GM18858 (cell line): ENCODE measurements at regions not wholly inside any gene's neighbourhood (a gene's known extent, or its start where the extent isn't known, plus 50 kb on each side); places are given as distances from the start of the nearest gene placed in this dataset.
A peak's percentile ranks its signal among the peaks of the same experiment; 100 is the strongest.
"Not testable (repeated sequence)": the region's sequence is repeated elsewhere in the genome, so short reads cannot be mapped to it uniquely, and the experiment has no call there.

ENCODE experiments used
- ATAC-seq: cut with Tn5 transposase; IDR thresholded peaks from one replicate; pipeline ENCODE4 v1.9.1; 2021; ENCODE audit not compliant: unreplicated experiment

- ATAC-seq, result no peak
Measured at GRCh38 chr5:19256036-19256435, 732.0 kb downstream of the CDH18 start.

GRCh38 chr5:19258686-19259085 is 729.3 kb downstream of the CDH18 start:
- ATAC-seq, result no peak

- no peak for ATAC-seq
Measured at GRCh38 chr5:19261879-19262278, 726.1 kb downstream of the CDH18 start.

GRCh38 chr5:19264821-19265220 is 723.2 kb downstream of the CDH18 start:
- no peak for ATAC-seq

GRCh38 chr5:19266791-19267190 is 721.2 kb downstream of the CDH18 start:
- no peak for ATAC-seq

GRCh38 chr5:19270153-19270552 is 717.8 kb downstream of the CDH18 start:
- ATAC-seq, result no peak

GRCh38 chr5:19274578-19274977 is 713.4 kb downstream of the CDH18 start:
- no peak for ATAC-seq

- no peak for ATAC-seq
Measured at GRCh38 chr5:19285286-19285685, 702.7 kb downstream of the CDH18 start.

- ATAC-seq, result not testable (repeated sequence)
Measured at GRCh38 chr5:19287548-19288277, 700.3 kb downstream of the CDH18 start.

- ATAC-seq, result not testable (repeated sequence)
Measured at GRCh38 chr5:19288311-19288710, 699.7 kb downstream of the CDH18 start.

- no peak for ATAC-seq
Measured at GRCh38 chr5:19297934-19298333, 690.1 kb downstream of the CDH18 start.

GRCh38 chr5:19301271-19301670 is 686.7 kb downstream of the CDH18 start:
- ATAC-seq, result no peak

GRCh38 chr5:19314840-19315239 is 673.2 kb downstream of the CDH18 start:
- no peak for ATAC-seq

GRCh38 chr5:19319252-19319651 is 668.7 kb downstream of the CDH18 start:
- ATAC-seq, result no peak

GRCh38 chr5:19322716-19323485 is 665.1 kb downstream of the CDH18 start:
- peak; percentile 77 for ATAC-seq

- ATAC-seq, result no peak
Measured at GRCh38 chr5:19334278-19334677, 653.7 kb downstream of the CDH18 start.

GRCh38 chr5:19342942-19343341 is 645.1 kb downstream of the CDH18 start:
- no peak for ATAC-seq

- no peak for ATAC-seq
Measured at GRCh38 chr5:19352120-19352519, 635.9 kb downstream of the CDH18 start.

GRCh38 chr5:19369048-19369447 is 619.0 kb downstream of the CDH18 start:
- no peak for ATAC-seq

- no peak for ATAC-seq
Measured at GRCh38 chr5:19369561-19369960, 618.4 kb downstream of the CDH18 start.

GRCh38 chr5:19370655-19371386 is 617.2 kb downstream of the CDH18 start:
- ATAC-seq, result no peak

GRCh38 chr5:19388391-19388790 is 599.6 kb downstream of the CDH18 start:
- ATAC-seq, result no peak
